ENCODE measurements at regions not wholly inside any gene's neighbourhood (a gene's known extent, or its start where the extent isn't known, plus 50 kb on each side); places are given as distances from the start of the nearest gene placed in this dataset.
"Not testable (repeated sequence)": the region's sequence is repeated elsewhere in the genome, so short reads cannot be mapped to it uniquely, and the experiment has no call there.

- in situ Hi-C loops (cut with MboI; ENCODE audit: low sequenced_read_pairs) = no loop called here
Measured at GRCh38 chr22:27045103-27045947, 387.9 kb downstream of the MIAT start.

GRCh38 chr22:27046086-27046485 lies 388.7 kb downstream of the MIAT start:
- in situ Hi-C loops (cut with MboI; ENCODE audit: low sequenced_read_pairs) = no loop called here

GRCh38 chr22:27046603-27047002 lies 389.2 kb downstream of the MIAT start:
- in situ Hi-C loops (cut with MboI; ENCODE audit: low sequenced_read_pairs) = no loop called here

- in situ Hi-C loops (cut with MboI; ENCODE audit: low sequenced_read_pairs) = no loop called here
Measured at GRCh38 chr22:27050771-27051170, 393.4 kb downstream of the MIAT start.

- in situ Hi-C loops (cut with MboI; ENCODE audit: low sequenced_read_pairs) = no loop called here
Measured at GRCh38 chr22:27051407-27051806, 394.0 kb downstream of the MIAT start.

GRCh38 chr22:27057717-27058116 lies 400.3 kb downstream of the MIAT start:
- in situ Hi-C loops (cut with MboI; ENCODE audit: low sequenced_read_pairs) = no loop called here

- in situ Hi-C loops (cut with MboI; ENCODE audit: low sequenced_read_pairs) = no loop called here
Measured at GRCh38 chr22:27060190-27060589, 402.8 kb downstream of the MIAT start.

GRCh38 chr22:27062910-27063309 lies 405.5 kb downstream of the MIAT start:
- in situ Hi-C loops (cut with MboI; ENCODE audit: low sequenced_read_pairs) = no loop called here

- in situ Hi-C loops (cut with MboI; ENCODE audit: low sequenced_read_pairs) = no loop called here
Measured at GRCh38 chr22:27063406-27063805, 406.0 kb downstream of the MIAT start.

- in situ Hi-C loops (cut with MboI; ENCODE audit: low sequenced_read_pairs) = no loop called here
Measured at GRCh38 chr22:27063841-27064240, 406.5 kb downstream of the MIAT start.

GRCh38 chr22:27064386-27064785 lies 407.0 kb downstream of the MIAT start:
- in situ Hi-C loops (cut with MboI; ENCODE audit: low sequenced_read_pairs) = no loop called here

GRCh38 chr22:27065279-27065678 lies 407.9 kb downstream of the MIAT start:
- in situ Hi-C loops (cut with MboI; ENCODE audit: low sequenced_read_pairs) = no loop called here

GRCh38 chr22:27066856-27067255 lies 409.5 kb downstream of the MIAT start:
- in situ Hi-C loops (cut with MboI; ENCODE audit: low sequenced_read_pairs) = no loop called here

GRCh38 chr22:27068121-27068520 lies 410.7 kb downstream of the MIAT start:
- in situ Hi-C loops (cut with MboI; ENCODE audit: low sequenced_read_pairs) = no loop called here

GRCh38 chr22:27070594-27070993 lies 413.2 kb downstream of the MIAT start:
- in situ Hi-C loops (cut with MboI; ENCODE audit: low sequenced_read_pairs) = no loop called here

GRCh38 chr22:27073601-27074425 lies 416.4 kb downstream of the MIAT start:
- in situ Hi-C loops (cut with MboI; ENCODE audit: low sequenced_read_pairs) = no loop called here

GRCh38 chr22:27075028-27075678 lies 417.8 kb downstream of the MIAT start:
- in situ Hi-C loops (cut with MboI; ENCODE audit: low sequenced_read_pairs) = no loop called here

- in situ Hi-C loops (cut with MboI; ENCODE audit: low sequenced_read_pairs) = no loop called here
Measured at GRCh38 chr22:27075891-27076290, 418.5 kb downstream of the MIAT start.

- in situ Hi-C loops (cut with MboI; ENCODE audit: low sequenced_read_pairs) = not testable (repeated sequence)
Measured at GRCh38 chr22:27078064-27078463, 420.7 kb downstream of the MIAT start.

- in situ Hi-C loops (cut with MboI; ENCODE audit: low sequenced_read_pairs) = no loop called here
Measured at GRCh38 chr22:27080036-27080578, 422.7 kb downstream of the MIAT start.

GRCh38 chr22:27080863-27081262 lies 423.5 kb downstream of the MIAT start:
- in situ Hi-C loops (cut with MboI; ENCODE audit: low sequenced_read_pairs) = no loop called here

All from HL-60/S4 (cell line).